ENCODE measurements at regions not wholly inside any gene's neighbourhood (a gene's known extent, or its start where the extent isn't known, plus 50 kb on each side); places are given as distances from the start of the nearest gene placed in this dataset.

DNA sequence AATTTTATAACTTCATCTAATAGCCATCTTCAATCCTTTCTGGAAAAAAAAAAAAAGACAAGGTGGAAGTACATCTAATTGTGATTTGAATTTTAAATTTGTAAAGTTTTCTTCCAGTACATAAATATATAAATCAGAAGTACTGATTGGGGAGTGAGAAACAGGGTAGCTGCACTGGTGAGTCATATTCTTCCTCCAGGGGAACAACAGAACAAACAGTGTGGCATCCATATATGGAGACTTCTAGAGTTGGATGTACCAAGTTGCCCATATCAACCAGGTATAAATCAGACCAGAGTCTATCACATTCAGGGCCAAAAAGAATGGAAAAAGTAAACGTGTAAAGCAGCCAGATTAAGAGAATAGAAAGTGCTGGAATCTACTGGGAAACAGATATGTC, 66.0 kb upstream of the NRIP1 start:
- TF ChIP-seq, protein P1, sequence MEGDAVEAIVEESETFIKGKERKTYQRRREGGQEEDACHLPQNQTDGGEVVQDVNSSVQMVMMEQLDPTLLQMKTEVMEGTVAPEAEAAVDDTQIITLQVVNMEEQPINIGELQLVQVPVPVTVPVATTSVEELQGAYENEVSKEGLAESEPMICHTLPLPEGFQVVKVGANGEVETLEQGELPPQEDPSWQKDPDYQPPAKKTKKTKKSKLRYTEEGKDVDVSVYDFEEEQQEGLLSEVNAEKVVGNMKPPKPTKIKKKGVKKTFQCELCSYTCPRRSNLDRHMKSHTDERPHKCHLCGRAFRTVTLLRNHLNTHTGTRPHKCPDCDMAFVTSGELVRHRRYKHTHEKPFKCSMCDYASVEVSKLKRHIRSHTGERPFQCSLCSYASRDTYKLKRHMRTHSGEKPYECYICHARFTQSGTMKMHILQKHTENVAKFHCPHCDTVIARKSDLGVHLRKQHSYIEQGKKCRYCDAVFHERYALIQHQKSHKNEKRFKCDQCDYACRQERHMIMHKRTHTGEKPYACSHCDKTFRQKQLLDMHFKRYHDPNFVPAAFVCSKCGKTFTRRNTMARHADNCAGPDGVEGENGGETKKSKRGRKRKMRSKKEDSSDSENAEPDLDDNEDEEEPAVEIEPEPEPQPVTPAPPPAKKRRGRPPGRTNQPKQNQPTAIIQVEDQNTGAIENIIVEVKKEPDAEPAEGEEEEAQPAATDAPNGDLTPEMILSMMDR (IDR thresholded peaks at IDR 0.05), result no peak
- TF ChIP-seq POLR2A (IDR thresholded peaks at IDR 0.05; ENCODE audit: low read depth), result no peak
- no peak for TF ChIP-seq POLR2AphosphoS5 (IDR thresholded peaks at IDR 0.05)
- TF ChIP-seq EP300 (IDR thresholded peaks at IDR 0.05), result no peak

Measured in esophagus muscularis mucosa (tissue), 4 donors.